ENCODE measurements at regions not wholly inside any gene's neighbourhood (a gene's known extent, or its start where the extent isn't known, plus 50 kb on each side); places are given as distances from the start of the nearest gene placed in this dataset.

- TF ChIP-seq, protein P1, sequence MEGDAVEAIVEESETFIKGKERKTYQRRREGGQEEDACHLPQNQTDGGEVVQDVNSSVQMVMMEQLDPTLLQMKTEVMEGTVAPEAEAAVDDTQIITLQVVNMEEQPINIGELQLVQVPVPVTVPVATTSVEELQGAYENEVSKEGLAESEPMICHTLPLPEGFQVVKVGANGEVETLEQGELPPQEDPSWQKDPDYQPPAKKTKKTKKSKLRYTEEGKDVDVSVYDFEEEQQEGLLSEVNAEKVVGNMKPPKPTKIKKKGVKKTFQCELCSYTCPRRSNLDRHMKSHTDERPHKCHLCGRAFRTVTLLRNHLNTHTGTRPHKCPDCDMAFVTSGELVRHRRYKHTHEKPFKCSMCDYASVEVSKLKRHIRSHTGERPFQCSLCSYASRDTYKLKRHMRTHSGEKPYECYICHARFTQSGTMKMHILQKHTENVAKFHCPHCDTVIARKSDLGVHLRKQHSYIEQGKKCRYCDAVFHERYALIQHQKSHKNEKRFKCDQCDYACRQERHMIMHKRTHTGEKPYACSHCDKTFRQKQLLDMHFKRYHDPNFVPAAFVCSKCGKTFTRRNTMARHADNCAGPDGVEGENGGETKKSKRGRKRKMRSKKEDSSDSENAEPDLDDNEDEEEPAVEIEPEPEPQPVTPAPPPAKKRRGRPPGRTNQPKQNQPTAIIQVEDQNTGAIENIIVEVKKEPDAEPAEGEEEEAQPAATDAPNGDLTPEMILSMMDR (IDR thresholded peaks at IDR 0.05), result no peak
- TF ChIP-seq POLR2A (IDR thresholded peaks at IDR 0.05), result no peak
Observed at GRCh38 chr16:63684149-63685101, 1437.4 kb downstream of the CDH11 start.

All from uterus (tissue), 2 donors.